ENCODE measurements at regions not wholly inside any gene's neighbourhood (a gene's known extent, or its start where the extent isn't known, plus 50 kb on each side); places are given as distances from the start of the nearest gene placed in this dataset.
"Not testable (repeated sequence)": the region's sequence is repeated elsewhere in the genome, so short reads cannot be mapped to it uniquely, and the experiment has no call there.

- ATAC-seq (ENCODE audit: low read depth in 2 of 2) (no peak), DNase-seq (no peak)
- H3K27ac ChIP-seq (ENCODE audit: insufficient read depth, low read length, poor library complexity, severe bottlenecking), result no peak overlapping the region
- peaks cover 24% of the 10 kb centered on the region for H3K27me3 Mint-ChIP-seq
- peaks cover 4% of the 10 kb centered on the region for H3K27me3 ChIP-seq (ENCODE audit: control insufficient read depth, insufficient read depth, low read length)
- H3K36me3 Mint-ChIP-seq, result no peaks in the 10 kb centered on the region
- H3K4me1 Mint-ChIP-seq, result peaks cover 0 to 5% (median 0%) of the 10 kb centered on the region in 4 donors
- peaks cover 0 to 1% (median 0%) of the 10 kb centered on the region in 7 donors for H3K9me3 Mint-ChIP-seq
- no peak overlapping the region for H3K4me3 Mint-ChIP-seq
- no peak overlapping the region for H3K4me3 ChIP-seq (ENCODE audit: low read depth, low read length)
- no peaks in the 10 kb centered on the region for H3K36me3 ChIP-seq (ENCODE audit: control insufficient read depth, insufficient read depth, low read length)
- no peaks in the 10 kb centered on the region for H3K4me1 ChIP-seq (ENCODE audit: control insufficient read depth, insufficient read depth, low read length, poor library complexity, severe bottlenecking)
- no peak overlapping the region for H3K27ac Mint-ChIP-seq
- H3K9me3 ChIP-seq (ENCODE audit: control insufficient read depth in 2 of 2, low read length in 2 of 2), result no peaks in the 10 kb centered on the region
Observed at GRCh38 chr6:4340544-4340943, 205.2 kb upstream of the ECI2 start.

GRCh38 chr6:4338884-4339283, 203.5 kb upstream of the ECI2 start:
- Histone ChIP-seq H3K4me1 (ENCODE audit: control insufficient read depth, insufficient read depth, low read length, poor library complexity, severe bottlenecking) (no peaks in the 10 kb centered on the region), H3K27me3 (ENCODE audit: control insufficient read depth, insufficient read depth, low read length) (peaks cover 2% of the 10 kb centered on the region), H3K4me3 (ENCODE audit: low read depth, low read length) (no peak overlapping the region), H3K27ac (ENCODE audit: insufficient read depth, low read length, poor library complexity, severe bottlenecking) (no peak overlapping the region), H3K36me3 (ENCODE audit: control insufficient read depth, insufficient read depth, low read length) (no peaks in the 10 kb centered on the region), H3K9me3 (ENCODE audit: control insufficient read depth in 2 of 2, low read length in 2 of 2) (no peaks in the 10 kb centered on the region)
- ATAC-seq (ENCODE audit: low read depth in 2 of 2) (no peak), DNase-seq (no peak)
- Mint-ChIP-seq H3K36me3 (no peaks in the 10 kb centered on the region), H3K4me1 (peaks cover 0 to 6% (median 2%) of the 10 kb centered on the region in 4 donors), H3K27me3 (peaks cover 20% of the 10 kb centered on the region), H3K4me3 (no peak overlapping the region), H3K27ac (no peak overlapping the region), H3K9me3 (peaks cover 0 to 3% (median 0%) of the 10 kb centered on the region in 7 donors)

- Histone ChIP-seq H3K36me3 (ENCODE audit: control insufficient read depth, insufficient read depth, low read length) (no peaks in the 10 kb centered on the region), H3K27me3 (ENCODE audit: control insufficient read depth, insufficient read depth, low read length) (peaks cover 2% of the 10 kb centered on the region), H3K4me1 (ENCODE audit: control insufficient read depth, insufficient read depth, low read length, poor library complexity, severe bottlenecking) (no peaks in the 10 kb centered on the region), H3K9me3 (ENCODE audit: control insufficient read depth in 2 of 2, low read length in 2 of 2) (no peaks in the 10 kb centered on the region), H3K4me3 (ENCODE audit: low read depth, low read length) (no peak overlapping the region), H3K27ac (ENCODE audit: insufficient read depth, low read length, poor library complexity, severe bottlenecking) (no peak overlapping the region)
- no peaks in the 10 kb centered on the region for H3K36me3 Mint-ChIP-seq
- peaks cover 0 to 6% (median 2%) of the 10 kb centered on the region in 4 donors for H3K4me1 Mint-ChIP-seq
- peaks cover 20% of the 10 kb centered on the region for H3K27me3 Mint-ChIP-seq
- ATAC-seq (ENCODE audit: low read depth in 2 of 2) (no peak), DNase-seq (no peak)
- H3K27ac Mint-ChIP-seq, result no peak overlapping the region
- H3K4me3 Mint-ChIP-seq, result no peak overlapping the region
- H3K9me3 Mint-ChIP-seq, result peaks cover 0 to 4% (median 0%) of the 10 kb centered on the region in 7 donors
Observed at GRCh38 chr6:4336778-4337442, 201.5 kb upstream of the ECI2 start.

DNA sequence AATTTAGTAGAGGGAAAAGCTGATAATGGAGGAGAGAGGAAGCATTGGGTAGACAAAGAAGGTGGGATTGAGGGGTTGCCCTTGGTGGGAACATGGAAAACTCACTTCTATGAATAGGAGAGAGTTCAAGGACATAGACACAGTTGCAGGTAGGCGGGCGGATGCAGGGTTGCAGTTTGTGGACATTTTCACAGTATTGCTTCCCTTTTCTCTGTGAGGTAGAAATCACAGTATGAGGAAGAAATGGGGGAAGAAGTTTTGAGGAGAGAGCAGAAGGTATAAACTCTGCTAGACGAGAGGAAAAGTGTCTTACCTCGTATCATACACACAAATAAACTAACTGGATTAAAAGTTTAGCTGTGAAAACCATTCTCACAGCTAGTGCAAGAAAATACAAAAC, 200.7 kb upstream of the ECI2 start:
- no peak overlapping the region for H3K4me3 Mint-ChIP-seq
- H3K27ac ChIP-seq (ENCODE audit: insufficient read depth, low read length, poor library complexity, severe bottlenecking), result no peak overlapping the region
- peaks cover 0 to 6% (median 0%) of the 10 kb centered on the region in 7 donors for H3K9me3 Mint-ChIP-seq
- H3K27me3 Mint-ChIP-seq, result peaks cover 14% of the 10 kb centered on the region
- ATAC-seq (ENCODE audit: low read depth in 2 of 2) (no peak), DNase-seq (no peak)
- peaks cover 0 to 6% (median 2%) of the 10 kb centered on the region in 4 donors for H3K4me1 Mint-ChIP-seq
- H3K27ac Mint-ChIP-seq, result no peak overlapping the region
- no peaks in the 10 kb centered on the region for H3K9me3 ChIP-seq (ENCODE audit: control insufficient read depth in 2 of 2, low read length in 2 of 2)
- H3K4me3 ChIP-seq (ENCODE audit: low read depth, low read length), result no peak overlapping the region
- H3K36me3 Mint-ChIP-seq, result no peaks in the 10 kb centered on the region
- no peaks in the 10 kb centered on the region for H3K4me1 ChIP-seq (ENCODE audit: control insufficient read depth, insufficient read depth, low read length, poor library complexity, severe bottlenecking)
- no peaks in the 10 kb centered on the region for H3K36me3 ChIP-seq (ENCODE audit: control insufficient read depth, insufficient read depth, low read length)
- no peaks in the 10 kb centered on the region for H3K27me3 ChIP-seq (ENCODE audit: control insufficient read depth, insufficient read depth, low read length)

- not testable (repeated sequence) for H3K27ac Mint-ChIP-seq; H3K4me3 ChIP-seq (ENCODE audit: low read depth, low read length); H3K9me3 ChIP-seq (ENCODE audit: control insufficient read depth in 2 of 2, low read length in 2 of 2); H3K27me3 ChIP-seq (ENCODE audit: control insufficient read depth, insufficient read depth, low read length); H3K27me3 Mint-ChIP-seq; H3K36me3 ChIP-seq (ENCODE audit: control insufficient read depth, insufficient read depth, low read length); H3K9me3 Mint-ChIP-seq; H3K4me1 Mint-ChIP-seq; H3K4me3 Mint-ChIP-seq; ATAC-seq (ENCODE audit: low read depth in 2 of 2); DNase-seq; H3K36me3 Mint-ChIP-seq; H3K4me1 ChIP-seq (ENCODE audit: control insufficient read depth, insufficient read depth, low read length, poor library complexity, severe bottlenecking); H3K27ac ChIP-seq (ENCODE audit: insufficient read depth, low read length, poor library complexity, severe bottlenecking)
Observed at GRCh38 chr6:4334158-4334740, 198.9 kb upstream of the ECI2 start.

DNA sequence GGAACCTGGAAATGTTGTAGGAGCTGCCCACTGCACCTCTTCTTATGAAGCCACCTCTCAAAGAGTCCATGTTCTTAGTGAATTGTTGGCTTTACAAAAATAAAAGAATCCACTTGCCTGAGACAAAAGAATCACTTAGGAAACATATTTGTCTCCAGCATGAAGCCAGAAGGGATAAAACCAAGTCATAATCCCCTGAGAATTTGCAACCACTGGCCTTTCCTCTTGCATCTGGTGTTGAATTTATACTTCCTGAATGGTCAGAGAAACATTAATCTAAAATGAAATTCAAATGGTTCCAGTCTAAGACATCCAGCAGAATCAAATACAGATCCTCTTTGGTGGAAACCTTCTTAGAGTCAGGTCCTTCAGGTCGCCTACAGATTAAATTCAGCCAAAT, 192.5 kb upstream of the ECI2 start:
- Histone ChIP-seq H3K4me3 (ENCODE audit: low read depth, low read length) (no peak overlapping the region), H3K36me3 (ENCODE audit: control insufficient read depth, insufficient read depth, low read length) (no peaks in the 10 kb centered on the region), H3K27ac (ENCODE audit: insufficient read depth, low read length, poor library complexity, severe bottlenecking) (no peak overlapping the region), H3K9me3 (ENCODE audit: control insufficient read depth in 2 of 2, low read length in 2 of 2) (no peaks in the 10 kb centered on the region), H3K27me3 (ENCODE audit: control insufficient read depth, insufficient read depth, low read length) (peaks cover 2% of the 10 kb centered on the region), H3K4me1 (ENCODE audit: control insufficient read depth, insufficient read depth, low read length, poor library complexity, severe bottlenecking) (no peaks in the 10 kb centered on the region)
- DNase-seq (no peak), ATAC-seq (ENCODE audit: low read depth in 2 of 2) (no peak)
- Mint-ChIP-seq H3K4me1 (no peaks in the 10 kb centered on the region), H3K9me3 (peaks cover 0 to 4% (median 0%) of the 10 kb centered on the region in 7 donors), H3K27ac (no peak overlapping the region), H3K4me3 (no peak overlapping the region), H3K36me3 (no peaks in the 10 kb centered on the region), H3K27me3 (peaks cover 5% of the 10 kb centered on the region)

GRCh38 chr6:4324746-4325145, 189.4 kb upstream of the ECI2 start:
- Histone ChIP-seq H3K4me3 (ENCODE audit: low read depth, low read length) (no peak overlapping the region), H3K27me3 (ENCODE audit: control insufficient read depth, insufficient read depth, low read length) (peaks cover 5% of the 10 kb centered on the region), H3K36me3 (ENCODE audit: control insufficient read depth, insufficient read depth, low read length) (no peaks in the 10 kb centered on the region), H3K27ac (ENCODE audit: insufficient read depth, low read length, poor library complexity, severe bottlenecking) (no peak overlapping the region), H3K4me1 (ENCODE audit: control insufficient read depth, insufficient read depth, low read length, poor library complexity, severe bottlenecking) (no peaks in the 10 kb centered on the region), H3K9me3 (ENCODE audit: control insufficient read depth in 2 of 2, low read length in 2 of 2) (no peaks in the 10 kb centered on the region)
- Mint-ChIP-seq H3K27ac (no peak overlapping the region), H3K9me3 (peaks cover 0 to 4% (median 0%) of the 10 kb centered on the region in 7 donors), H3K4me3 (no peak overlapping the region), H3K36me3 (no peaks in the 10 kb centered on the region), H3K27me3 (peaks cover 16% of the 10 kb centered on the region), H3K4me1 (no peaks in the 10 kb centered on the region)
- DNase-seq (no peak), ATAC-seq (ENCODE audit: low read depth in 2 of 2) (no peak)

GRCh38 chr6:4323322-4323721, 187.9 kb upstream of the ECI2 start:
- peaks cover 5% of the 10 kb centered on the region for H3K27me3 ChIP-seq (ENCODE audit: control insufficient read depth, insufficient read depth, low read length)
- DNase-seq (no peak), ATAC-seq (ENCODE audit: low read depth in 2 of 2) (no peak)
- Mint-ChIP-seq H3K27me3 (peaks cover 16% of the 10 kb centered on the region), H3K27ac (no peak overlapping the region), H3K9me3 (peaks cover 0 to 6% (median 0%) of the 10 kb centered on the region in 7 donors), H3K36me3 (no peaks in the 10 kb centered on the region), H3K4me1 (no peaks in the 10 kb centered on the region), H3K4me3 (no peak overlapping the region)
- no peaks in the 10 kb centered on the region for H3K36me3 ChIP-seq (ENCODE audit: control insufficient read depth, insufficient read depth, low read length)
- H3K9me3 ChIP-seq (ENCODE audit: control insufficient read depth in 2 of 2, low read length in 2 of 2), result no peaks in the 10 kb centered on the region
- no peaks in the 10 kb centered on the region for H3K4me1 ChIP-seq (ENCODE audit: control insufficient read depth, insufficient read depth, low read length, poor library complexity, severe bottlenecking)
- no peak overlapping the region for H3K4me3 ChIP-seq (ENCODE audit: low read depth, low read length)
- no peak overlapping the region for H3K27ac ChIP-seq (ENCODE audit: insufficient read depth, low read length, poor library complexity, severe bottlenecking)
